Nephron progenitor cell (in vitro differentiated cells): ENCODE measurements at regions not wholly inside any gene's neighbourhood (a gene's known extent, or its start where the extent isn't known, plus 50 kb on each side); places are given as distances from the start of the nearest gene placed in this dataset.

Experiments used
- DNase-seq: peaks from one replicate; pipeline ENCODE4 v3.0.0; 2021
- H3K27ac Mint-ChIP-seq: 2 replicates; pipeline ENCODE4 v1.8.0; 2021; ENCODE audit warnings: mild to moderate bottlenecking, moderate library complexity, mixed read lengths
- H3K27me3 Mint-ChIP-seq: 2 replicates; pipeline ENCODE4 v1.8.0; 2021; ENCODE audit warnings: mild to moderate bottlenecking, low read depth, mixed read lengths; ENCODE audit not compliant: poor library complexity
- H3K36me3 Mint-ChIP-seq: 2 replicates; pipeline ENCODE4 v1.8.0; 2021; ENCODE audit warnings: low read depth, mixed read lengths
- H3K4me1 Mint-ChIP-seq: 2 replicates; pipeline ENCODE4 v1.8.0; 2021; ENCODE audit warnings: mixed read lengths
- H3K4me3 Mint-ChIP-seq: 2 replicates; pipeline ENCODE4 v1.8.0; 2021; ENCODE audit warnings: mild to moderate bottlenecking, moderate library complexity, mixed read lengths
- H3K9me3 Mint-ChIP-seq: 2 replicates; pipeline ENCODE4 v1.8.0; 2021; ENCODE audit warnings: mild to moderate bottlenecking, moderate library complexity, mixed read lengths
- TF ChIP-seq, protein P1 (sequence below): fragments of 200-600 bp; sonication (generic); IDR thresholded peaks from 2 replicates; pipeline ENCODE4 v1.5.0; 2021; ENCODE audit warnings: antibody characterized with exemption

- Mint-ChIP-seq H3K4me3 (no peak overlapping the region), H3K36me3 (no peaks in the 10 kb centered on the region), H3K9me3 (peaks cover 21% of the 10 kb centered on the region), H3K4me1 (no peaks in the 10 kb centered on the region), H3K27me3 (no peaks in the 10 kb centered on the region), H3K27ac (no peak overlapping the region)
- DNase-seq, result no peak
- TF ChIP-seq, protein P1, sequence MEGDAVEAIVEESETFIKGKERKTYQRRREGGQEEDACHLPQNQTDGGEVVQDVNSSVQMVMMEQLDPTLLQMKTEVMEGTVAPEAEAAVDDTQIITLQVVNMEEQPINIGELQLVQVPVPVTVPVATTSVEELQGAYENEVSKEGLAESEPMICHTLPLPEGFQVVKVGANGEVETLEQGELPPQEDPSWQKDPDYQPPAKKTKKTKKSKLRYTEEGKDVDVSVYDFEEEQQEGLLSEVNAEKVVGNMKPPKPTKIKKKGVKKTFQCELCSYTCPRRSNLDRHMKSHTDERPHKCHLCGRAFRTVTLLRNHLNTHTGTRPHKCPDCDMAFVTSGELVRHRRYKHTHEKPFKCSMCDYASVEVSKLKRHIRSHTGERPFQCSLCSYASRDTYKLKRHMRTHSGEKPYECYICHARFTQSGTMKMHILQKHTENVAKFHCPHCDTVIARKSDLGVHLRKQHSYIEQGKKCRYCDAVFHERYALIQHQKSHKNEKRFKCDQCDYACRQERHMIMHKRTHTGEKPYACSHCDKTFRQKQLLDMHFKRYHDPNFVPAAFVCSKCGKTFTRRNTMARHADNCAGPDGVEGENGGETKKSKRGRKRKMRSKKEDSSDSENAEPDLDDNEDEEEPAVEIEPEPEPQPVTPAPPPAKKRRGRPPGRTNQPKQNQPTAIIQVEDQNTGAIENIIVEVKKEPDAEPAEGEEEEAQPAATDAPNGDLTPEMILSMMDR, result no peak
Observed at GRCh38 chr5:35333366-35333765, 103.1 kb upstream of the PRLR start.

DNA sequence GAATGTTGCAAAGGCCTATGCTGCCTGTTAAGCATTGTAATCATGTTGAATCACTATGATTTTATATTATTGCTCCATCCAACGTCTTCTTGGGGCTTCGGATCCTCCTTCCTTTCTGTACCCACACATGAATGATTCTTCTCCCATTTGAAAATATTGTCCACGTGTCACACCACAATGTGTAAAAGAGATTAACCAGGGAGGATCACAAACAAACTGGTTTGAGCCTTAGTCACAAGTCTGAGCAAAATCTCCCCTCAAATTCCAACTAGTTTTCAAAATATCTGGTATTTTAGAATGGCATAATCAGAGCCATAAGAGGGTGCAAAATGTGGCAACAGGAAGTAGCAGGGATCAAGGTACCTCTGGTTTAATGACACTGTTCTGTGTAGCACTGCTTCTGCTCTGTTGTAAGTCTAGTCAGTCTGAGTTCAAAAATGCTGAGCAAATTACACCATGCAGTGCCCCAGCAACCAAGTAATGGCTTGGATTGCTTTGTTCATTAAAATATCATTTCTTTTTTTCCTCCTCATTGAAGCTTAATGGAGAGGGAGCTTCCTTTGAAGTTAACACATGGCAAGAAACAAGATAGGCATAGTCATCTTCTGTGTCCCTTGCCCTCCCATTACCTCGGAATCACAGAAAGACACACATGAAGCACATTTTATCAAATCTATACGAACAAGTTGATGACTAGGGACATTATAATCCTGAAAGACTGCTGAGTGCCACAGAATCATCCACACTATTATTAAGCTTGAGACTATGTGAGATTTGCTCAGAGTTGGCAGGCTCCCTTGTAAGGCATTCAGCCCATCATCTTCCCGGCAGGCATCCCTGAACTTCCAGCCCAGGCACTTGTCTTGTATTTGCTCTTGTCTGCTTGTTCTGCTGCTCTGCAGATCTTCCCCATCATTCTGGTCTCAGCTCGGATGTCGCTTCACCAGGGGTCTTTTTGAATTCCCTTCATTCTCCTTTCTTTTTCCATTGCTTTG lies 102.0 kb upstream of the PRLR start:
- Mint-ChIP-seq H3K4me3 (no peak overlapping the region), H3K36me3 (no peaks in the 10 kb centered on the region), H3K27me3 (no peaks in the 10 kb centered on the region), H3K9me3 (peaks cover 28% of the 10 kb centered on the region), H3K4me1 (no peaks in the 10 kb centered on the region), H3K27ac (no peak overlapping the region)
- DNase-seq, result no peak
- TF ChIP-seq, protein P1, result no peak

- Mint-ChIP-seq H3K27ac (no peak overlapping the region), H3K4me1 (no peaks in the 10 kb centered on the region), H3K27me3 (no peaks in the 10 kb centered on the region), H3K9me3 (peaks cover 28% of the 10 kb centered on the region), H3K4me3 (no peak overlapping the region), H3K36me3 (no peaks in the 10 kb centered on the region)
- TF ChIP-seq, protein P1, result no peak
- DNase-seq, result no peak
Observed at GRCh38 chr5:35325836-35326235, 95.5 kb upstream of the PRLR start.

- Mint-ChIP-seq H3K27ac (no peak overlapping the region), H3K27me3 (no peaks in the 10 kb centered on the region), H3K4me3 (no peak overlapping the region), H3K9me3 (peaks cover 25% of the 10 kb centered on the region), H3K4me1 (no peaks in the 10 kb centered on the region), H3K36me3 (no peaks in the 10 kb centered on the region)
- no peak for DNase-seq
- TF ChIP-seq, protein P1, result no peak
Observed at GRCh38 chr5:35324679-35325078, 94.4 kb upstream of the PRLR start.

DNA sequence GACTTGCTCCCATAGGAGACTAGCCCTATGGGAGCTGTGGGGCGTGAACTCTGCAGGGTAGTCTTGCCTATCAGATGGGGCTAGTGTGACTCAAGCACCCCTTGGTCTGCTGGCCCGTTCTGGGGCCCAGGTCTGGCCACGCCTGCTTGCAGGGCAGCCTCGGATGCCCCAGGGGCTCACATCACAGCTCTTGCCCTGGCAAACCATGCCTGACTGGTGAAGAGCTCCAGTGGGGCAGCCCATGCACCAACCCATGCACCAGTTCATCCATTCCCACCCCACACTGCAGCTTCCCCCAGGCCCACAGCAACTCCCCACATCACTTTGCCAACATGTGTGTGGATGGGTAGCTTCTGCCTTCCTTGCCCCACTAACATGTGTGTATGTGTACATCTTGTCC lies 93.9 kb upstream of the PRLR start:
- H3K4me3 Mint-ChIP-seq, result no peak overlapping the region
- H3K27ac Mint-ChIP-seq, result no peak overlapping the region
- TF ChIP-seq, protein P1, result no peak

GRCh38 chr5:35320029-35320428 lies 89.7 kb upstream of the PRLR start:
- Mint-ChIP-seq H3K27ac (no peak overlapping the region), H3K4me1 (peaks cover 18% of the 10 kb centered on the region), H3K36me3 (no peaks in the 10 kb centered on the region), H3K9me3 (no peaks in the 10 kb centered on the region), H3K27me3 (no peaks in the 10 kb centered on the region), H3K4me3 (no peak overlapping the region)
- no peak for DNase-seq
- TF ChIP-seq, protein P1, result no peak

More for the DNA sequence above, 93.9 kb upstream of the PRLR start:
- Mint-ChIP-seq H3K4me1 (no peaks in the 10 kb centered on the region), H3K27me3 (no peaks in the 10 kb centered on the region), H3K9me3 (peaks cover 24% of the 10 kb centered on the region), H3K36me3 (no peaks in the 10 kb centered on the region)
- DNase-seq, result no peak
